Mucosa of descending colon (tissue), 3 donors: ENCODE measurements at regions not wholly inside any gene's neighbourhood (a gene's known extent, or its start where the extent isn't known, plus 50 kb on each side); places are given as distances from the start of the nearest gene placed in this dataset.

Experiments used
- ATAC-seq: fragments of 200-7000 bp; cut with Tn5 transposase; one replicate; pipeline ENCODE4 v1.9.1; 2020; ENCODE audit warnings: mild to moderate bottlenecking, moderate library complexity
- DNase-seq, 3 donors: peaks; one replicate each; pipeline ENCODE4 v3.0.0-alpha.2; 2020
- H3K36me3 ChIP-seq: fragments of 200-600 bp; one replicate; pipeline ENCODE4 v1.8.0; 2021; ENCODE audit warnings: low read depth, mild to moderate bottlenecking
- H3K4me1 ChIP-seq: fragments of 200-600 bp; one replicate; pipeline ENCODE4 v1.8.0; 2021; ENCODE audit warnings: low read depth, mild to moderate bottlenecking
- H3K4me3 ChIP-seq: fragments of 200-600 bp; one replicate; pipeline ENCODE4 v1.8.0; 2021; ENCODE audit warnings: mild to moderate bottlenecking
- H3K9me3 ChIP-seq: fragments of 200-600 bp; one replicate; pipeline ENCODE4 v1.8.0; 2021; ENCODE audit warnings: mild to moderate bottlenecking
- intact Hi-C, 2 donors: fragments of 100-400 bp; cut with DNase I in 1 of 2; cut with micrococcal nuclease in 1 of 2; formaldehyde crosslinking; loops; one replicate each; pipeline versions ENCODE4 v1.11.0 to v1.11.1; 2022; cut with DNase I, micrococcal nuclease
- TF ChIP-seq, protein P1 (sequence below): fragments of 200-600 bp; IDR thresholded peaks from one replicate; pipeline ENCODE4 v1.8.0; 2022; ENCODE audit warnings: antibody characterized with exemption, mild to moderate bottlenecking
- donor health status: DM: no; HTN: no; CAD: no; lungs with moderate emphysema.
- donor health status: DM: no; HTN: no; CAD: no.
- donor health status: DM: no; HTN: yes; CAD: no.

DNA sequence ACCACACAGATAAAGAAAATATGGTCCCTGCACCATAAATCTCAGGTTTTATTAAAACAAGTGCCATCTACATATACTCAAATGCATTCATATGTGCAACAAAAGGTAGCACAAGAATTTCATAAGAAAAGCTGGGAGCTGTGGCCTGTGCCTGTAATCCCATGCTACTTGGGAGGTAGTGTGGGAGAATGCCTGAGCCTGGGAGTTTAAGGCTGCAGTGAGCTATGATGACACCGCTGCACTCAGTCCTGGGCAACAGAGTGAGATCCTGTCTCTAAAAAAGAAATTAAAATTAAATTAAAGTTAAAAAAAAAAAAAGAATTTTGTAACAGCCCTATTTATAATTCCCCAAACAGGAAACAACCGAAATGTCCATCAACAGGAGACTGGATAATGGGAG, 81.3 kb upstream of the JADE1 start:
- no peaks in the 10 kb centered on the region for H3K9me3 ChIP-seq
- TF ChIP-seq, protein P1, sequence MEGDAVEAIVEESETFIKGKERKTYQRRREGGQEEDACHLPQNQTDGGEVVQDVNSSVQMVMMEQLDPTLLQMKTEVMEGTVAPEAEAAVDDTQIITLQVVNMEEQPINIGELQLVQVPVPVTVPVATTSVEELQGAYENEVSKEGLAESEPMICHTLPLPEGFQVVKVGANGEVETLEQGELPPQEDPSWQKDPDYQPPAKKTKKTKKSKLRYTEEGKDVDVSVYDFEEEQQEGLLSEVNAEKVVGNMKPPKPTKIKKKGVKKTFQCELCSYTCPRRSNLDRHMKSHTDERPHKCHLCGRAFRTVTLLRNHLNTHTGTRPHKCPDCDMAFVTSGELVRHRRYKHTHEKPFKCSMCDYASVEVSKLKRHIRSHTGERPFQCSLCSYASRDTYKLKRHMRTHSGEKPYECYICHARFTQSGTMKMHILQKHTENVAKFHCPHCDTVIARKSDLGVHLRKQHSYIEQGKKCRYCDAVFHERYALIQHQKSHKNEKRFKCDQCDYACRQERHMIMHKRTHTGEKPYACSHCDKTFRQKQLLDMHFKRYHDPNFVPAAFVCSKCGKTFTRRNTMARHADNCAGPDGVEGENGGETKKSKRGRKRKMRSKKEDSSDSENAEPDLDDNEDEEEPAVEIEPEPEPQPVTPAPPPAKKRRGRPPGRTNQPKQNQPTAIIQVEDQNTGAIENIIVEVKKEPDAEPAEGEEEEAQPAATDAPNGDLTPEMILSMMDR = no peak
- intact Hi-C loops = no loop called here
- no peak overlapping the region for H3K4me3 ChIP-seq
- H3K36me3 ChIP-seq = no peaks in the 10 kb centered on the region
- H3K4me1 ChIP-seq = no peaks in the 10 kb centered on the region
- no peak for ATAC-seq
- DNase-seq = no peak

DNA sequence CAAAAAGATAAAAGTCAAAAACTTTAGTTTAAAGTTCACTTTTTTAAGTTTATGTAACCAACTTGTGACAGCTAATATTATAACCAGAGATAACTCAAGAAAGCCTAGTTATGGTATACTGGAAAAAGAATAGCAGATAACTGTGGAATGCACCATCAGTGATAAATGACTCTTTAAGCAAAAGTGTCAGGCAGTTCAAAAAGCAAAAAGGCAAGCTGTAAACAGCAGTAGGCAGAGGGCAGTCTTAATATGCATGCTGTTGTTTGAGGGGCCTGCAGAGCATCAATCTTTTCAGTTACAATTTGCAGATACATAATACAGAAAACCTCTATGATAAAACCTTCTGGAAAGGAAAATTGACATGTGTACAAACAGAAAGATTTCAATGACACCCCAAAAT, 81.8 kb upstream of the JADE1 start:
- ATAC-seq = no peak
- Histone ChIP-seq H3K4me1 (no peaks in the 10 kb centered on the region), H3K36me3 (no peaks in the 10 kb centered on the region), H3K4me3 (no peak overlapping the region), H3K9me3 (no peaks in the 10 kb centered on the region)
- intact Hi-C loops = no loop called here
- TF ChIP-seq, protein P1 = no peak
- DNase-seq = no peak

DNA sequence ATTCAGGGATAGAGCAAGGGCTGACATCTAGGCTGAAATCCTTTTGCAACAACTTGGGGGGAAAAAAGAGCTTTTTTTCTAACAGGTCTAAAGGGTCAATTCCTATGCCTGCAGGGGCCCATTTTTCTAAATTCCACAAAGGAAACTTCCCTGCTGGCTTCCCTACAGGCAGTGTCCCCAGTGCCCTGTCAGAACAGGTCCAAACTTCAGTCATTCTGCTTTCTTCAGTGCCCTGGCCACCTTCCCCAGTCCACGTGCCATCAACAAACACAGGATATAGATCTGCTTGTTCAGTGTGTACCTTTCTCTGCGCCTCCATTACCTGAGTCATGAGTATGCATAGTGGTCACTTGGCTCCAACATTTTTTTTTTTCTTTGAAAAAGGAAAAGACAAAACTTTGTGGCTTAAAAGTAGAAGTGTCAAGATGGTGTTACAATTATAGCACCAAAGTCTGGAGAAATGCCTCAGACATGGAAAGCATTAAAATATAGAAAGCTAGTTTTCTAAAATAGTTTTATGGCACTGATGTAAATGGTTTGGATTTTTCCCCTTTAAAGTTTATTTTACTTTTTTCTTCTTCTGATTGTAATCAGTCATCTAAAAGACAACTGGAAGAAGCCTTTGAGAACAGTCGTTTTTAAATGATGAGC, 84.0 kb upstream of the JADE1 start:
- no peak overlapping the region for H3K4me3 ChIP-seq
- TF ChIP-seq, protein P1 = no peak
- H3K4me1 ChIP-seq = no peaks in the 10 kb centered on the region
- H3K36me3 ChIP-seq = no peaks in the 10 kb centered on the region
- intact Hi-C loops = no loop called here
- H3K9me3 ChIP-seq = no peaks in the 10 kb centered on the region
- DNase-seq = no peak
- no peak for ATAC-seq

DNA sequence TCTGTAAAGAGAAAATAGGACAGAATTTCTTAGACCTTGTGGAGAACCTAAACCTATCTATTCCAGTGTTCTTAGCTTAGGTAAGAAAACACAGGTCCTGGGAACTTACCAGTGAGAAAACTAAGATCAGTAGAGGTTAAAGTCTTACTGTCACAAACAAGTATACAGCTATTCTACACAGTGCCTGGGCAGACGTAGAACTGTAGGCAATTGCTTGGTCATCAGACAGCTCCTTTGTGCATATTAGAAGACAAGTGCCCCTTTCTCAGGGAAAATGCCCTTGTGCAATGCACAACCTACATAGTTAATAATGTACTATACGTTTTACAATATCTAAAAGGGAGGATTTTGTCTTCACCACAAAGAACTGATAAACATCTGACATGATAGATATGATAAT, 86.6 kb upstream of the JADE1 start:
- Histone ChIP-seq H3K9me3 (no peaks in the 10 kb centered on the region), H3K4me1 (no peaks in the 10 kb centered on the region), H3K4me3 (no peak overlapping the region), H3K36me3 (no peaks in the 10 kb centered on the region)
- TF ChIP-seq, protein P1 = no peak
- DNase-seq (no peak), ATAC-seq (no peak)
- intact Hi-C loops = no loop called here

DNA sequence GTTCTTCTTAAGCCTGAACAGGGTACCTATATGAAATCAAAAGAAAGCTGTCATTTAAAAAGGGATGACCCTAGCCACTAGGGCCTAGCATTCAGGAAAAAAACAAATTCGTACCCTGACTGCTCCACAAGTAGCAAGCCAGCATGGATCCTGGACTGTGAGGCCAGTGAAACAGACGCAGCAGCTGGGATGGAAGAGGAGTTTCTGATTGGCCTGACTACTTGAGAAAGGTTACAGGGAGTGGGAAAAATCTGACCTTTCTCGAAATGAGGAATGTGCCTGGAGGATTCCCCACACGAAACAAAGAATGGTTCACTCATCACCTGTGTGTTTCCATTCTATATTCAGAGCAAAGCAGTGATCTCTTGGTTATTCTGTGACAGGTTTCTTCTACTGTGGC, 87.6 kb upstream of the JADE1 start:
- no peak for DNase-seq
- Histone ChIP-seq H3K4me1 (no peaks in the 10 kb centered on the region), H3K4me3 (no peak overlapping the region), H3K36me3 (no peaks in the 10 kb centered on the region), H3K9me3 (no peaks in the 10 kb centered on the region)
- TF ChIP-seq, protein P1 = no peak
- intact Hi-C loops = no loop called here
- ATAC-seq = no peak

DNA sequence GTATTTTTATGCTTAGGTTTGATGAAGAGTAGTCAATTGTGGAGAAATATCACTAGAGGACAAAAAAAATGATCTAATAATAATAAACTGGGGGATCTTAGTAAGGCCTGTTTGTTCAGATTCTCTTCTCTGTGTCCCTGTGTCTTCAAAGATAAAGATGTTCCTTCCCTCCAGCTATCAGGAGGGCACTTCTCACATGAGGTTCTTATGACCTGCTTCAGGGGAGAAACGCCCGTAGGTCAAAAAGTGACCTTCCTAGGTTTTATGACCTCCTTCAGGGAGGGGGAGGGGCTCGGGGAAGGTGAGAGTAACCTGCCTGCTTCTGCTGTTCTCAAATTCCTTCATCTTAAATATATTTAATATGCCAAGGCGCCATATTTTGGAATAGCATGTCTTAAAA, 89.2 kb upstream of the JADE1 start:
- TF ChIP-seq, protein P1 = no peak
- Histone ChIP-seq H3K36me3 (no peaks in the 10 kb centered on the region), H3K4me1 (no peaks in the 10 kb centered on the region), H3K4me3 (no peak overlapping the region), H3K9me3 (no peaks in the 10 kb centered on the region)
- ATAC-seq (no peak), DNase-seq (no peak)
- intact Hi-C loops = no loop called here
